Activated T-cell treated with anti-CD3 and anti-CD28 coated beads, Interleukin-2, amount 50 U/mL, for 72 hours (primary cell): ENCODE measurements at regions not wholly inside any gene's neighbourhood (a gene's known extent, or its start where the extent isn't known, plus 50 kb on each side); places are given as distances from the start of the nearest gene placed in this dataset.
"Not testable (repeated sequence)": the region's sequence is repeated elsewhere in the genome, so short reads cannot be mapped to it uniquely, and the experiment has no call there.

ENCODE experiments used
- ATAC-seq, 2 donors: fragments of 150-1000 bp; cut with Tn5 transposase; replicated peaks in 1 of 2; 2 replicates each; pipeline ENCODE4 v1.10.0; 2021; ENCODE audit warnings: moderate library complexity in 2 of 2, mild to moderate bottlenecking in 1 of 2
- DNase-seq, 2 donors: peaks; one replicate each; pipeline ENCODE4 v3.0.0; 2021 to 2022; ENCODE audit warnings: mixed read lengths in 1 of 2
- H3K27ac Mint-ChIP-seq: one replicate; pipeline ENCODE4 v1.8.0; 2022; ENCODE audit warnings: mild to moderate bottlenecking, moderate library complexity, mixed read lengths
- H3K27me3 Mint-ChIP-seq: one replicate; pipeline ENCODE4 v1.8.0; 2022; ENCODE audit warnings: low read depth, mixed read lengths
- H3K36me3 Mint-ChIP-seq, 2 donors: one replicate each; pipeline ENCODE4 v1.8.0; 2022; ENCODE audit warnings: mixed read lengths in 2 of 2, mild to moderate bottlenecking in 1 of 2; ENCODE audit not compliant: insufficient read depth in 2 of 2
- H3K4me1 Mint-ChIP-seq: one replicate; pipeline ENCODE4 v1.8.0; 2022; ENCODE audit warnings: low read depth, mixed read lengths
- H3K4me3 Mint-ChIP-seq, 2 donors: one replicate each; pipeline ENCODE4 v1.8.0; 2022; ENCODE audit warnings: mild to moderate bottlenecking in 2 of 2, mixed read lengths in 2 of 2, moderate library complexity in 2 of 2
- H3K9me3 Mint-ChIP-seq, 2 donors: one replicate each; pipeline ENCODE4 v1.8.0; 2022; ENCODE audit warnings: mixed read lengths in 2 of 2

- DNase-seq, H3K27me3 Mint-ChIP-seq, H3K36me3 Mint-ChIP-seq: not testable (repeated sequence)
These were observed 125.3 kb downstream of the GOLGA6L4 start for GRCh38 chr15:84360902-84361301.

GRCh38 chr15:84384421-84384820, 148.8 kb downstream of the GOLGA6L4 start:
- H3K27me3 Mint-ChIP-seq, result peaks cover 20% of the 10 kb centered on the region
- not testable (repeated sequence) for H3K27ac Mint-ChIP-seq, H3K4me1 Mint-ChIP-seq, H3K36me3 Mint-ChIP-seq, DNase-seq, ATAC-seq, H3K9me3 Mint-ChIP-seq, H3K4me3 Mint-ChIP-seq

More at GRCh38 chr15:84360902-84361301, 125.3 kb downstream of the GOLGA6L4 start:
- ATAC-seq, H3K4me3 Mint-ChIP-seq, H3K27ac Mint-ChIP-seq, H3K4me1 Mint-ChIP-seq, H3K9me3 Mint-ChIP-seq: not testable (repeated sequence)

GRCh38 chr15:84387086-84387485, 151.5 kb downstream of the GOLGA6L4 start:
- no peak overlapping the region for H3K27ac Mint-ChIP-seq
- H3K4me3 Mint-ChIP-seq, result no peak overlapping the region
- H3K27me3 Mint-ChIP-seq, result peaks cover 47% of the 10 kb centered on the region
- H3K36me3 Mint-ChIP-seq, result no peaks in the 10 kb centered on the region
- H3K4me1 Mint-ChIP-seq, result no peaks in the 10 kb centered on the region
- DNase-seq (no peak), ATAC-seq (no peak)
- H3K9me3 Mint-ChIP-seq, result no peaks in the 10 kb centered on the region

- not testable (repeated sequence) for ATAC-seq, H3K36me3 Mint-ChIP-seq, DNase-seq, H3K4me3 Mint-ChIP-seq, H3K4me1 Mint-ChIP-seq, H3K27ac Mint-ChIP-seq, H3K9me3 Mint-ChIP-seq
- peaks cover 48% of the 10 kb centered on the region for H3K27me3 Mint-ChIP-seq
These were observed 152.6 kb downstream of the GOLGA6L4 start for GRCh38 chr15:84388201-84388600.

- H3K36me3 Mint-ChIP-seq, H3K4me1 Mint-ChIP-seq, H3K4me3 Mint-ChIP-seq: not testable (repeated sequence)
These were observed 153.1 kb downstream of the GOLGA6L4 start for GRCh38 chr15:84388638-84389037.

GRCh38 chr15:84390324-84390723, 154.8 kb downstream of the GOLGA6L4 start:
- H3K9me3 Mint-ChIP-seq, H3K4me3 Mint-ChIP-seq, H3K36me3 Mint-ChIP-seq, H3K4me1 Mint-ChIP-seq, DNase-seq, H3K27ac Mint-ChIP-seq, ATAC-seq: not testable (repeated sequence)
- peaks cover 46% of the 10 kb centered on the region for H3K27me3 Mint-ChIP-seq

More at GRCh38 chr15:84388638-84389037, 153.1 kb downstream of the GOLGA6L4 start:
- H3K27me3 Mint-ChIP-seq, result peaks cover 50% of the 10 kb centered on the region
- not testable (repeated sequence) for ATAC-seq, H3K9me3 Mint-ChIP-seq, H3K27ac Mint-ChIP-seq, DNase-seq

GRCh38 chr15:84391191-84391590, 155.6 kb downstream of the GOLGA6L4 start:
- H3K36me3 Mint-ChIP-seq, result no peaks in the 10 kb centered on the region
- peaks cover 46% of the 10 kb centered on the region for H3K27me3 Mint-ChIP-seq
- ATAC-seq, result no peak
- H3K9me3 Mint-ChIP-seq, result no peaks in the 10 kb centered on the region
- no peaks in the 10 kb centered on the region for H3K4me1 Mint-ChIP-seq
- no peak overlapping the region for H3K4me3 Mint-ChIP-seq
- H3K27ac Mint-ChIP-seq, result no peak overlapping the region
- no peak for DNase-seq

- ATAC-seq, H3K27ac Mint-ChIP-seq, H3K36me3 Mint-ChIP-seq, H3K4me1 Mint-ChIP-seq, DNase-seq, H3K9me3 Mint-ChIP-seq, H3K4me3 Mint-ChIP-seq: not testable (repeated sequence)
- H3K27me3 Mint-ChIP-seq, result peaks cover 45% of the 10 kb centered on the region
These were observed 156.4 kb downstream of the GOLGA6L4 start for GRCh38 chr15:84392020-84392419.

- not testable (repeated sequence) for H3K27ac Mint-ChIP-seq, DNase-seq, H3K9me3 Mint-ChIP-seq, H3K4me1 Mint-ChIP-seq, H3K36me3 Mint-ChIP-seq, H3K4me3 Mint-ChIP-seq, ATAC-seq
- peaks cover 36% of the 10 kb centered on the region for H3K27me3 Mint-ChIP-seq
These were observed 157.9 kb downstream of the GOLGA6L4 start for GRCh38 chr15:84393386-84393936.

GRCh38 chr15:84393966-84394365, 158.4 kb downstream of the GOLGA6L4 start:
- not testable (repeated sequence) for H3K9me3 Mint-ChIP-seq, H3K27ac Mint-ChIP-seq, ATAC-seq, DNase-seq, H3K4me1 Mint-ChIP-seq, H3K4me3 Mint-ChIP-seq, H3K36me3 Mint-ChIP-seq
- H3K27me3 Mint-ChIP-seq, result peaks cover 36% of the 10 kb centered on the region

GRCh38 chr15:84395384-84395783, 159.8 kb downstream of the GOLGA6L4 start:
- not testable (repeated sequence) for H3K9me3 Mint-ChIP-seq, H3K4me3 Mint-ChIP-seq, ATAC-seq, H3K27ac Mint-ChIP-seq, DNase-seq, H3K36me3 Mint-ChIP-seq, H3K4me1 Mint-ChIP-seq
- peaks cover 24% of the 10 kb centered on the region for H3K27me3 Mint-ChIP-seq

GRCh38 chr15:84395881-84396280, 160.3 kb downstream of the GOLGA6L4 start:
- ATAC-seq, H3K4me1 Mint-ChIP-seq, H3K27ac Mint-ChIP-seq, H3K36me3 Mint-ChIP-seq, DNase-seq, H3K4me3 Mint-ChIP-seq, H3K9me3 Mint-ChIP-seq: not testable (repeated sequence)
- peaks cover 19% of the 10 kb centered on the region for H3K27me3 Mint-ChIP-seq

- DNase-seq, H3K36me3 Mint-ChIP-seq, H3K27ac Mint-ChIP-seq, H3K4me3 Mint-ChIP-seq, H3K9me3 Mint-ChIP-seq, H3K27me3 Mint-ChIP-seq, H3K4me1 Mint-ChIP-seq, ATAC-seq: not testable (repeated sequence)
These were observed 161.5 kb downstream of the GOLGA6L4 start for GRCh38 chr15:84397066-84397465.

GRCh38 chr15:84398087-84398486, 162.5 kb downstream of the GOLGA6L4 start:
- not testable (repeated sequence) for H3K27ac Mint-ChIP-seq, H3K27me3 Mint-ChIP-seq, H3K36me3 Mint-ChIP-seq, ATAC-seq, H3K4me3 Mint-ChIP-seq, H3K9me3 Mint-ChIP-seq, DNase-seq, H3K4me1 Mint-ChIP-seq
